ENCODE measurements at regions not wholly inside any gene's neighbourhood (a gene's known extent, or its start where the extent isn't known, plus 50 kb on each side); places are given as distances from the start of the nearest gene placed in this dataset.

DNA sequence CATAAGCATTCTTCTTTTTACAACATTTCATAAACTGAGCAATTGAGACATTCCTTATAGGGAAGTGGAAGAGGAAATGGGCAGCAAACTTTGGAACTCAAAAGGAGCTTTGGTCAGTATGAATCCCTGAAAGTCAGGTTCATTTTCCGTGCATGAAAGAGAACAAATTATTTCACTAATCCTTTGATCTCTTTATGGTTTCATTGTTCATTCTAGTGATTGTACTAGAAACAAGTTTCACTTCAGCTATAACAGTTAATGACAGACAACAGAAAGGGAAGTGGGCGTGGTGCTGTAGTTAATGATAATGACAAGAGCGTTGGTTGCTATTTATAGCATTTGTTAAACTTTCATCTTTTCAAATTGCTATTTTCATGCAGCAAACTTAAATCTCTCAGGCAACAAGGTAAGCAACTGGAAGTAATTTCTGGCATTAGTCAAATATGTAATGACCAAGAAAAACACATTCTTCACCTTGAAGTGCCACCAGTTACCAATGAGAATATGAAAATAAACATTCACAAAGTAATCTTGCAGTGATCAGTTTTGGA lies 98.4 kb downstream of the AREG start (continued):
- TF ChIP-seq, protein P1, sequence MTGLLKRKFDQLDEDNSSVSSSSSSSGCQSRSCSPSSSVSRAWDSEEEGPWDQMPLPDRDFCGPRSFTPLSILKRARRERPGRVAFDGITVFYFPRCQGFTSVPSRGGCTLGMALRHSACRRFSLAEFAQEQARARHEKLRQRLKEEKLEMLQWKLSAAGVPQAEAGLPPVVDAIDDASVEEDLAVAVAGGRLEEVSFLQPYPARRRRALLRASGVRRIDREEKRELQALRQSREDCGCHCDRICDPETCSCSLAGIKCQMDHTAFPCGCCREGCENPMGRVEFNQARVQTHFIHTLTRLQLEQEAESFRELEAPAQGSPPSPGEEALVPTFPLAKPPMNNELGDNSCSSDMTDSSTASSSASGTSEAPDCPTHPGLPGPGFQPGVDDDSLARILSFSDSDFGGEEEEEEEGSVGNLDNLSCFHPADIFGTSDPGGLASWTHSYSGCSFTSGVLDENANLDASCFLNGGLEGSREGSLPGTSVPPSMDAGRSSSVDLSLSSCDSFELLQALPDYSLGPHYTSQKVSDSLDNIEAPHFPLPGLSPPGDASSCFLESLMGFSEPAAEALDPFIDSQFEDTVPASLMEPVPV (CRISPR knock-in tag; IDR thresholded peaks at IDR 0.05) = no peak

DNA sequence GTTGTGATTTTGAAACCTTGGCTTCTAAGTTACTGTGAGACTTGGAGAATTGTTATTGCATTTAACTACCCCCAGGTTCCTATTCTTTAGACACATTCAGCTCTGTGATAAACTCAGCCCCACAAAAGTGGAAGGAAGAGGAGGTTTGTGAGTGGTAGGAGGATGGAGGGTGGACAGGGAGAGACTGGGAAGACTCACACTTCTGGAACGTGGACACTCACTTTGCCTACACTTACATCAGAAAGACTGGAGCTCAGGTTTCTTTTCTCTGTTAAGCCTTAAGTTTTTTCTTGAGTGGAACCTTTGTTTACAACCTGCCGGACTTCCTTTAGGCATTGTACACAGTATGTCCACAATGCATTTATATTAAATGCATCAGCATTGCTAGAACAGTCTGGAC lies 99.0 kb downstream of the AREG start:
- H3K27me3 ChIP-seq (ENCODE audit: control insufficient read depth in 1 of 2, insufficient read depth in 2 of 2, low read length in 2 of 2) = no peaks in the 10 kb centered on the region
- no peaks in the 10 kb centered on the region for H3K79me2 ChIP-seq (ENCODE audit: insufficient read depth, low read length)
- peaks cover 16% of the 10 kb centered on the region for H3K4me1 ChIP-seq (ENCODE audit: insufficient read depth, low read length)
- CTCF ChIA-PET (ENCODE audit: low intra/inter-chr PET ratio, low total read pairs) = no interaction called here
- H3K4me3 ChIP-seq (replicated peaks in 1 of 3; ENCODE audit: insufficient read depth in 1 of 3, low read depth in 2 of 3, low read length in 3 of 3) = no peak overlapping the region
- in situ Hi-C loops (cut with HindIII; ENCODE audit: extremely low pct_ligation_motif_present, low pct_unique_long_range_greater_than_20kb) (no loop called here), intact Hi-C loops (cut with micrococcal nuclease; ENCODE audit: unreplicated experiment) (no loop called here)
- no peaks in the 10 kb centered on the region for H3K36me3 ChIP-seq (replicated peaks in 1 of 2; ENCODE audit: control insufficient read depth in 1 of 2, insufficient read depth in 2 of 2, low read length in 2 of 2)
- DNase-seq (ENCODE audit: low spot score) (no peak), FAIRE-seq (no peak), ATAC-seq (no peak)
- no peak overlapping the region for H3K9ac ChIP-seq (ENCODE audit: insufficient read depth, low read depth, low read length)
- no peaks in the 10 kb centered on the region for H4K20me1 ChIP-seq (ENCODE audit: insufficient read depth, low read length)
- POLR2A ChIA-PET = interaction anchor here (1.7 kb wide), 1 partner anchor 110 kb away, joined by 6 read pairs; no protein-coding TSS in a partner anchor
- WGBS (ENCODE audit: low lambda C conversion rate) = 92% methylated on average over 2 of the region's 2 CpGs
- no peak overlapping the region for H2AFZ ChIP-seq (ENCODE audit: low read length)
- no peak overlapping the region for H3K4me2 ChIP-seq (ENCODE audit: low read depth, low read length)
- H3K9me3 ChIP-seq (ENCODE audit: low read length) = no peaks in the 10 kb centered on the region
- no peak overlapping the region for H3K27ac ChIP-seq (ENCODE audit: extremely low read length, insufficient read depth, low read length)
- BruUV-seq (replicated peaks) = no TSS peak
- TF ChIP-seq NAIF1 (CRISPR knock-in tag; IDR thresholded peaks at IDR 0.05; ENCODE audit: borderline replicate concordance) (no peak), CC2D1A (CRISPR knock-in tag; IDR thresholded peaks at IDR 0.05) (no peak), MAFF (IDR thresholded peaks at IDR 0.05; ENCODE audit: low read depth, low read length) (no peak), FOXK1 (CRISPR knock-in tag; IDR thresholded peaks at IDR 0.05; ENCODE audit: borderline replicate concordance, low read depth) (no peak), AGO2 (optimal IDR thresholded peaks at IDR 0.05; ENCODE audit: low read depth, low read length) (no peak), KLF11 (CRISPR knock-in tag; IDR thresholded peaks at IDR 0.05) (no peak), TOPORS (CRISPR knock-in tag; IDR thresholded peaks at IDR 0.05) (no peak), MEIS2 (CRISPR knock-in tag; IDR thresholded peaks at IDR 0.05) (no peak), ZNF333 (CRISPR knock-in tag; IDR thresholded peaks at IDR 0.05; ENCODE audit: borderline replicate concordance) (no peak), ZNF224 (CRISPR knock-in tag; IDR thresholded peaks at IDR 0.05) (no peak), ZC3H4 (CRISPR knock-in tag; IDR thresholded peaks at IDR 0.05; ENCODE audit: borderline replicate concordance) (no peak), MED8 (CRISPR knock-in tag; IDR thresholded peaks at IDR 0.05; ENCODE audit: insufficient replicate concordance) (no peak)
- TF ChIP-seq, protein P2, sequence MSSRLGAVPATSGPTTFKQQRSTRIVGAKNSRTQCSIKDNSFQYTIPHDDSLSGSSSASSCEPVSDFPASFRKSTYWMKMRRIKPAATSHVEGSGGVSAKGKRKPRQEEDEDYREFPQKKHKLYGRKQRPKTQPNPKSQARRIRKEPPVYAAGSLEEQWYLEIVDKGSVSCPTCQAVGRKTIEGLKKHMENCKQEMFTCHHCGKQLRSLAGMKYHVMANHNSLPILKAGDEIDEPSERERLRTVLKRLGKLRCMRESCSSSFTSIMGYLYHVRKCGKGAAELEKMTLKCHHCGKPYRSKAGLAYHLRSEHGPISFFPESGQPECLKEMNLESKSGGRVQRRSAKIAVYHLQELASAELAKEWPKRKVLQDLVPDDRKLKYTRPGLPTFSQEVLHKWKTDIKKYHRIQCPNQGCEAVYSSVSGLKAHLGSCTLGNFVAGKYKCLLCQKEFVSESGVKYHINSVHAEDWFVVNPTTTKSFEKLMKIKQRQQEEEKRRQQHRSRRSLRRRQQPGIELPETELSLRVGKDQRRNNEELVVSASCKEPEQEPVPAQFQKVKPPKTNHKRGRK (CRISPR knock-in tag; IDR thresholded peaks at IDR 0.05) = no peak
- TF ChIP-seq, protein P3, sequence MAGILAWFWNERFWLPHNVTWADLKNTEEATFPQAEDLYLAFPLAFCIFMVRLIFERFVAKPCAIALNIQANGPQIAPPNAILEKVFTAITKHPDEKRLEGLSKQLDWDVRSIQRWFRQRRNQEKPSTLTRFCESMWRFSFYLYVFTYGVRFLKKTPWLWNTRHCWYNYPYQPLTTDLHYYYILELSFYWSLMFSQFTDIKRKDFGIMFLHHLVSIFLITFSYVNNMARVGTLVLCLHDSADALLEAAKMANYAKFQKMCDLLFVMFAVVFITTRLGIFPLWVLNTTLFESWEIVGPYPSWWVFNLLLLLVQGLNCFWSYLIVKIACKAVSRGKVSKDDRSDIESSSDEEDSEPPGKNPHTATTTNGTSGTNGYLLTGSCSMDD (CRISPR knock-in tag; IDR thresholded peaks at IDR 0.05) = no peak
- TF ChIP-seq, protein P4, sequence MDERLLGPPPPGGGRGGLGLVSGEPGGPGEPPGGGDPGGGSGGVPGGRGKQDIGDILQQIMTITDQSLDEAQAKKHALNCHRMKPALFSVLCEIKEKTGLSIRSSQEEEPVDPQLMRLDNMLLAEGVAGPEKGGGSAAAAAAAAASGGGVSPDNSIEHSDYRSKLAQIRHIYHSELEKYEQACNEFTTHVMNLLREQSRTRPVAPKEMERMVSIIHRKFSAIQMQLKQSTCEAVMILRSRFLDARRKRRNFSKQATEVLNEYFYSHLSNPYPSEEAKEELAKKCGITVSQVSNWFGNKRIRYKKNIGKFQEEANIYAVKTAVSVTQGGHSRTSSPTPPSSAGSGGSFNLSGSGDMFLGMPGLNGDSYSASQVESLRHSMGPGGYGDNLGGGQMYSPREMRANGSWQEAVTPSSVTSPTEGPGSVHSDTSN (CRISPR knock-in tag; IDR thresholded peaks at IDR 0.05) = no peak
- TF ChIP-seq, protein P5, sequence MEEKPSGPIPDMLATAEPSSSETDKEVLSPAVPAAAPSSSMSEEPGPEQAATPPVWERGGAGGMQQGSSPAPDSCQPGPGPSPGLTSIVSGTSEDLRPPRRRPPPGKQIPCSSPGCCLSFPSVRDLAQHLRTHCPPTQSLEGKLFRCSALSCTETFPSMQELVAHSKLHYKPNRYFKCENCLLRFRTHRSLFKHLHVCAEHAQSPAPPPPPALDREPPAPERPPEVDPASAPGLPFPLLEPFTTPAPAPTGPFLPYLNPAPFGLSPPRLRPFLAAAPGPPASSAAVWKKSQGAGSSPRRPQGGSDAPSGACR (CRISPR knock-in tag; IDR thresholded peaks at IDR 0.05) = no peak
